HFFc6 (cell line): ENCODE measurements at regions not wholly inside any gene's neighbourhood (a gene's known extent, or its start where the extent isn't known, plus 50 kb on each side); places are given as distances from the start of the nearest gene placed in this dataset.

Experiments
- DNase-seq: peaks from one replicate; pipeline ENCODE4 v3.0.0-alpha.2; 2018
- H3K27ac Mint-ChIP-seq: 2 replicates; pipeline ENCODE4 v1.8.0; 2020; ENCODE audit warnings: mild to moderate bottlenecking, mixed read lengths
- H3K27me3 Mint-ChIP-seq: 2 replicates; pipeline ENCODE4 v1.8.0; 2021; ENCODE audit warnings: mild to moderate bottlenecking, moderate library complexity, mixed read lengths; ENCODE audit not compliant: insufficient read depth
- H3K36me3 Mint-ChIP-seq: 2 replicates; pipeline ENCODE4 v1.8.0; 2021; ENCODE audit warnings: low read depth, mixed read lengths
- H3K4me1 Mint-ChIP-seq: 2 replicates; pipeline ENCODE4 v1.8.0; 2020; ENCODE audit warnings: low read depth, mixed read lengths
- H3K4me3 Mint-ChIP-seq: 2 replicates; pipeline ENCODE4 v1.8.0; 2020; ENCODE audit warnings: mild to moderate bottlenecking, moderate library complexity, mixed read lengths
- H3K9me3 Mint-ChIP-seq: 2 replicates; pipeline ENCODE4 v1.8.0; 2020; ENCODE audit warnings: mild to moderate bottlenecking, mixed read lengths
- CTCF ChIP-seq: fragments of 200-600 bp; sonication (generic); IDR thresholded peaks from 2 replicates; pipeline ENCODE4 v1.5.0; 2021; ENCODE audit warnings: antibody characterized with exemption, mild to moderate bottlenecking

GRCh38 chr10:112045938-112046337 is 137.6 kb downstream of the GPAM start:
- Mint-ChIP-seq H3K4me1 (no peaks in the 10 kb centered on the region), H3K36me3 (no peaks in the 10 kb centered on the region), H3K27ac (no peak overlapping the region), H3K9me3 (peaks cover 33% of the 10 kb centered on the region), H3K27me3 (no peaks in the 10 kb centered on the region; the same call in 1 of the 2 replicates), H3K4me3 (no peak overlapping the region)
- TF ChIP-seq CTCF: no peak
- no peak for DNase-seq

GRCh38 chr10:112047674-112048073 is 135.9 kb downstream of the GPAM start:
- Mint-ChIP-seq H3K4me3 (no peak overlapping the region), H3K36me3 (no peaks in the 10 kb centered on the region), H3K27me3 (no peaks in the 10 kb centered on the region; the same call in 1 of the 2 replicates), H3K4me1 (no peaks in the 10 kb centered on the region), H3K9me3 (peaks cover 24% of the 10 kb centered on the region), H3K27ac (no peak overlapping the region)
- TF ChIP-seq CTCF: no peak
- no peak for DNase-seq

- Mint-ChIP-seq H3K4me3 (no peak overlapping the region), H3K4me1 (no peaks in the 10 kb centered on the region), H3K27me3 (no peaks in the 10 kb centered on the region; the same call in 1 of the 2 replicates), H3K9me3 (peaks cover 16% of the 10 kb centered on the region), H3K27ac (no peak overlapping the region), H3K36me3 (no peaks in the 10 kb centered on the region)
- no peak for DNase-seq
- TF ChIP-seq CTCF: no peak
Measured at GRCh38 chr10:112052166-112052565, 131.4 kb downstream of the GPAM start.

- Mint-ChIP-seq H3K27ac (no peak overlapping the region), H3K27me3 (no peaks in the 10 kb centered on the region; the same call in 1 of the 2 replicates), H3K36me3 (no peaks in the 10 kb centered on the region), H3K4me3 (no peak overlapping the region), H3K9me3 (peaks cover 16% of the 10 kb centered on the region), H3K4me1 (no peaks in the 10 kb centered on the region)
- no peak for DNase-seq
- TF ChIP-seq CTCF: no peak
Measured at GRCh38 chr10:112053895-112054294, 129.7 kb downstream of the GPAM start.

- H3K4me3 Mint-ChIP-seq: no peak overlapping the region
- no peaks in the 10 kb centered on the region for H3K36me3 Mint-ChIP-seq
- no peaks in the 10 kb centered on the region; the same call in 1 of the 2 replicates for H3K27me3 Mint-ChIP-seq
- no peak for TF ChIP-seq CTCF
- peaks cover 16% of the 10 kb centered on the region for H3K9me3 Mint-ChIP-seq
- DNase-seq: no peak
- no peaks in the 10 kb centered on the region for H3K4me1 Mint-ChIP-seq
- no peak overlapping the region for H3K27ac Mint-ChIP-seq
Measured at GRCh38 chr10:112054516-112054915, 129.0 kb downstream of the GPAM start.

GRCh38 chr10:112057072-112057471 is 126.5 kb downstream of the GPAM start:
- no peaks in the 10 kb centered on the region for H3K27me3 Mint-ChIP-seq
- H3K27ac Mint-ChIP-seq: no peak overlapping the region
- H3K9me3 Mint-ChIP-seq: peaks cover 5% of the 10 kb centered on the region
- no peak overlapping the region for H3K4me3 Mint-ChIP-seq
- no peaks in the 10 kb centered on the region for H3K36me3 Mint-ChIP-seq
- no peak for TF ChIP-seq CTCF
- no peaks in the 10 kb centered on the region for H3K4me1 Mint-ChIP-seq
- no peak for DNase-seq
